Heart left ventricle (tissue), 16 donors: ENCODE measurements at regions not wholly inside any gene's neighbourhood (a gene's known extent, or its start where the extent isn't known, plus 50 kb on each side); places are given as distances from the start of the nearest gene placed in this dataset.

Experiments used
- ATAC-seq, 4 donors: fragments of 200-7000 bp; cut with Tn5 transposase; one replicate each; pipeline ENCODE4 v1.9.1; 2020 to 2022; ENCODE audit warnings: moderate library complexity in 4 of 4, mild to moderate bottlenecking in 3 of 4, moderate number of reproducible peaks in 1 of 4
- DNase-seq, 5 donors: peaks; one replicate each; pipeline ENCODE4 v3.0.0-alpha.2; 2020
- H3K27ac ChIP-seq, 12 donors: fragments of 200-600 bp; sonication (generic) in 4 of 12; one replicate each; pipeline versions ENCODE4 v1.5.0 to v1.8.0; 2016 to 2022; ENCODE audit warnings: mild to moderate bottlenecking in 2 of 12
- H3K27me3 ChIP-seq, 9 donors: fragments of 200-600 bp; sonication (generic) in 2 of 9; one replicate each; pipeline versions ENCODE4 v1.5.1 to v1.8.0; 2016 to 2022; ENCODE audit warnings: mild to moderate bottlenecking in 3 of 9
- H3K36me3 ChIP-seq, 9 donors: fragments of 200-600 bp; sonication (generic) in 2 of 9; one replicate each; pipeline versions ENCODE4 v1.5.0 to v1.8.0; 2018 to 2022; ENCODE audit warnings: mild to moderate bottlenecking in 2 of 9
- H3K4me1 ChIP-seq, 12 donors: fragments of 200-600 bp; sonication (generic) in 4 of 12; one replicate each; pipeline versions ENCODE4 v1.5.0 to v1.8.0; 2016 to 2022; ENCODE audit warnings: mild to moderate bottlenecking in 3 of 12
- H3K4me3 ChIP-seq, 12 donors: fragments of 200-600 bp; sonication (generic) in 4 of 12; one replicate each; pipeline versions ENCODE4 v1.5.0 to v1.8.0; 2017 to 2022; ENCODE audit warnings: mild to moderate bottlenecking in 9 of 12, moderate library complexity in 4 of 12
- H3K9me3 ChIP-seq, 12 donors: fragments of 200-600 bp; sonication (generic) in 4 of 12; one replicate each; pipeline versions ENCODE4 v1.5.0 to v1.8.0; 2016 to 2022; ENCODE audit warnings: mild to moderate bottlenecking in 1 of 12
- CTCF ChIP-seq, 12 donors: fragments of 200-600 bp; sonication (generic) in 4 of 12; IDR thresholded peaks; one replicate each; pipeline versions ENCODE4 v1.5.0 to v1.8.0; 2018 to 2022; ENCODE audit warnings: antibody characterized with exemption in 12 of 12, mild to moderate bottlenecking in 5 of 12
- POLR2A ChIP-seq, 2 donors: fragments of 450-650 bp; IDR thresholded peaks; one replicate each; pipeline ENCODE4 v1.6.1; 2017; ENCODE audit warnings: antibody characterized with exemption in 2 of 2, mild to moderate bottlenecking in 2 of 2, moderate library complexity in 2 of 2
- WGBS, 4 donors: extraction: QIAGEN DNeasy Blood & Tissue Kit in 2 of 4; methylation state at CpG; one replicate each; pipeline versions ENCODE4 v1.1.5 to v1.1.7; 2013 to 2018; 5-methylcytosine and 5-hydroxymethylcytosine counted together
- intact Hi-C, 10 donors: fragments of 100-400 bp; cut with DNase I; formaldehyde crosslinking; loops; one replicate each; pipeline versions ENCODE4 v1.11.1 to v1.14.2; 2022
- donor health status: ischemic (EF 13 %, LVEDD 7.1; RV severe dilation, severe dysfunction).
- donor health status: healthy with polysubstance abuse.
- donor health status: DM: no; HTN: yes; CAD: no.
- donor health status: DM: no; HTN: no; CAD: no.
- donor health status: ischemic (EF 25% LVEDD 6.9; RV normal size, moderate dysfunction).
- donor health status: ischemic (EF 25% LVEDD 5.7; RV mildly dilated, moderate dysfunction).
- donor health status: healthy.
- donor health status: DM: yes; HTN: yes; CAD: no.
- donor health status: ischemic (EF 35%, LVEDD 5.7; RV mildly dilated, moderate dysfunction).
- donor health status: nonischemic (EF 11% LVEDD 7.7; RV severe dilation, severe dysfunction).
- donor health status: DM: yes; HTN: yes; CAD: no.
- donor health status: PGD.
- donor health status: ischemic (EF 29% LVEDD 5.4; RV normal size, mild dysfunction).
- donor health status: nonischemic (EF 23%, LVEDD 6.1; RV moderate dilation, normal function).

- H3K27ac ChIP-seq: no peak overlapping the region
- no peaks in the 10 kb centered on the region for H3K36me3 ChIP-seq
- H3K9me3 ChIP-seq: no peaks in the 10 kb centered on the region
- no peak for ATAC-seq
- DNase-seq: no peak
- no peak overlapping the region for H3K4me3 ChIP-seq
- H3K27me3 ChIP-seq: no peaks in the 10 kb centered on the region
- intact Hi-C loops: no loop called here
- no peak for TF ChIP-seq POLR2A (IDR thresholded peaks at IDR 0.05)
- TF ChIP-seq CTCF (IDR thresholded peaks at IDR 0.05): no peak
- no peaks in the 10 kb centered on the region for H3K4me1 ChIP-seq
These were observed 275.6 kb downstream of the TENT5A start for GRCh38 chr6:81476881-81477280.

- no peaks in the 10 kb centered on the region for H3K27me3 ChIP-seq
- ATAC-seq (no peak), DNase-seq (no peak)
- H3K4me1 ChIP-seq: no peaks in the 10 kb centered on the region
- no peak overlapping the region for H3K4me3 ChIP-seq
- H3K27ac ChIP-seq: no peak overlapping the region
- 91 to 100% (median 97%) methylated on average over 2 of the region's 2 CpGs for WGBS, 4 donors
- no peaks in the 10 kb centered on the region for H3K9me3 ChIP-seq
- intact Hi-C loops: no loop called here
- TF ChIP-seq POLR2A (IDR thresholded peaks at IDR 0.05) (no peak), CTCF (IDR thresholded peaks at IDR 0.05) (no peak)
- no peaks in the 10 kb centered on the region for H3K36me3 ChIP-seq
These were observed 276.8 kb downstream of the TENT5A start for GRCh38 chr6:81475646-81476045.

- intact Hi-C loops: loop anchor here in 2 of 10 donors (5.0 kb wide), 1 partner anchor 286 kb away; the partner anchor contains the start of gene TENT5A (in 2 of the 2)
- no peak for ATAC-seq
- no peaks in the 10 kb centered on the region for H3K4me1 ChIP-seq
- no peaks in the 10 kb centered on the region for H3K27me3 ChIP-seq
- H3K27ac ChIP-seq: no peak overlapping the region
- DNase-seq: no peak
- H3K36me3 ChIP-seq: no peaks in the 10 kb centered on the region
- peaks cover 0 to 15% (median 0%) of the 10 kb centered on the region in 12 donors for H3K9me3 ChIP-seq
- no peak overlapping the region for H3K4me3 ChIP-seq
- TF ChIP-seq POLR2A (IDR thresholded peaks at IDR 0.05): no peak
- TF ChIP-seq CTCF (IDR thresholded peaks at IDR 0.05): peak in 11 of 12 donors; percentile 35 to 57 (median 52)
These were observed 286.6 kb downstream of the TENT5A start for GRCh38 chr6:81465859-81466258.

- no peak for TF ChIP-seq POLR2A (IDR thresholded peaks at IDR 0.05)
- no peak for TF ChIP-seq CTCF (IDR thresholded peaks at IDR 0.05)
- no peak for ATAC-seq
- Histone ChIP-seq H3K4me3 (no peak overlapping the region), H3K9me3 (peaks cover 0 to 9% (median 0%) of the 10 kb centered on the region in 12 donors), H3K36me3 (no peaks in the 10 kb centered on the region), H3K4me1 (peaks cover 0 to 6% (median 0%) of the 10 kb centered on the region in 12 donors), H3K27me3 (no peaks in the 10 kb centered on the region), H3K27ac (no peak overlapping the region)
- intact Hi-C loops: loop anchor here in 2 of 10 donors (10.0 kb wide), 2 partner anchors 212 to 298 kb away; partner anchors contain the start of gene TENT5A (in 1 of the 2)
- 72 to 85% (median 77%) methylated on average over 2 of the region's 2 CpGs for WGBS, 4 donors
- no peak for DNase-seq
These were observed 296.1 kb downstream of the TENT5A start for GRCh38 chr6:81456416-81456815.
